H1 (cell line): ENCODE measurements at regions not wholly inside any gene's neighbourhood (a gene's known extent, or its start where the extent isn't known, plus 50 kb on each side); places are given as distances from the start of the nearest gene placed in this dataset.

Source experiments
- CREB1 ChIP-seq: IDR thresholded peaks from 2 replicates; pipeline ENCODE4 v1.6.1; 2012; ENCODE audit warnings: inconsistent platforms
- EP300 ChIP-seq, 2 experiments: IDR thresholded peaks; 1 replicate in 1 of 2; 2 replicates in 1 of 2; pipeline ENCODE4 v1.6.1; 2011 to 2012; ENCODE audit warnings: low read depth in 2 of 2, low read length in 2 of 2, mild to moderate bottlenecking in 2 of 2, borderline replicate concordance in 1 of 2, inconsistent platforms in 1 of 2, moderate library complexity in 1 of 2
- EZH2 ChIP-seq: fragments of 200-600 bp; sonication (generic); IDR thresholded peaks from 2 replicates; pipeline ENCODE4 v1.7.1; 2012; ENCODE audit warnings: low read depth, mild to moderate bottlenecking, moderate library complexity, low read length, inconsistent platforms; ENCODE audit not compliant: severe bottlenecking
- POLR2A ChIP-seq, 2 experiments: IDR thresholded peaks; 1 replicate in 1 of 2; 2 replicates in 1 of 2; pipeline ENCODE4 v1.6.1; 2011; ENCODE audit warnings: low read depth in 2 of 2, low read length in 2 of 2, mild to moderate bottlenecking in 2 of 2; ENCODE audit errors: control extremely low read depth in 1 of 2
- POLR2AphosphoS5 ChIP-seq: IDR thresholded peaks from 2 replicates; pipeline ENCODE4 v1.6.1; 2011; ENCODE audit warnings: low read depth, low read length
- RXRA ChIP-seq: IDR thresholded peaks from 2 replicates; pipeline ENCODE4 v1.6.1; 2011; ENCODE audit warnings: low read depth, mild to moderate bottlenecking, low read length, moderate library complexity; ENCODE audit not compliant: insufficient read depth
- SUZ12 ChIP-seq: fragments of 200-600 bp; sonication (generic); IDR thresholded peaks from 2 replicates; pipeline ENCODE4 v1.6.1; 2012; ENCODE audit warnings: mild to moderate bottlenecking, inconsistent platforms, low read length, moderate library complexity, mixed read lengths
- TAF1 ChIP-seq: IDR thresholded peaks from 2 replicates; pipeline ENCODE4 v1.6.1; 2011; ENCODE audit warnings: mild to moderate bottlenecking, low read depth, low read length
- TF ChIP-seq, protein P1 (sequence below): IDR thresholded peaks from 2 replicates; pipeline ENCODE4 v1.6.1; 2012; ENCODE audit warnings: inconsistent platforms
- TF ChIP-seq, protein P2 (sequence below), 3 experiments: IDR thresholded peaks; 1 replicate in 2 of 3; 2 replicates in 1 of 3; pipeline versions ENCODE4 v1.5.1 to v1.6.1; 2011; ENCODE audit warnings: low read length in 3 of 3, mild to moderate bottlenecking in 3 of 3, inconsistent platforms in 2 of 3, low read depth in 1 of 3, moderate library complexity in 1 of 3; ENCODE audit not compliant: insufficient read depth in 1 of 3; ENCODE audit errors: control extremely low read depth in 1 of 3

DNA sequence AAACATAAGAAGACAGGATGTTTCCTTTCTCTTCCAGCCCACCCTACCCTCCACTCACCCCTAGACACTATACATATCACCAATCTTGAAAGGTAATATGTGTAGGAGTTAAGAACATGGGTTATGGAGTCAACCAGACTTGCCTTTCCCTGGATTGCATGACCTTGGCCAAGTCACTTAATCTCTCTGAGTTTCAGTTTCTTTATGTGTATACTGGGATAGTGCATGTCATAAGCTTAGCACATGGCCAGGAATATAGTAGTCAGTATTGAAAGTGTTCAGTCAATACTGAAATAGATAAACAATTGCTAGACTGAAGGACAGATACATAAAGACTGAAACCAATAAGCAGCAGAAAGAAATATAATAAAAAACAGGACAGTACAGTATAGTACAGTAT, 283.2 kb upstream of the STT3B start:
- no peak for TF ChIP-seq SUZ12
- TF ChIP-seq CREB1: no peak
- no peak for TF ChIP-seq POLR2AphosphoS5
- TF ChIP-seq, protein P1, sequence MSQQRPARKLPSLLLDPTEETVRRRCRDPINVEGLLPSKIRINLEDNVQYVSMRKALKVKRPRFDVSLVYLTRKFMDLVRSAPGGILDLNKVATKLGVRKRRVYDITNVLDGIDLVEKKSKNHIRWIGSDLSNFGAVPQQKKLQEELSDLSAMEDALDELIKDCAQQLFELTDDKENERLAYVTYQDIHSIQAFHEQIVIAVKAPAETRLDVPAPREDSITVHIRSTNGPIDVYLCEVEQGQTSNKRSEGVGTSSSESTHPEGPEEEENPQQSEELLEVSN: no peak
- TF ChIP-seq, protein P2, sequence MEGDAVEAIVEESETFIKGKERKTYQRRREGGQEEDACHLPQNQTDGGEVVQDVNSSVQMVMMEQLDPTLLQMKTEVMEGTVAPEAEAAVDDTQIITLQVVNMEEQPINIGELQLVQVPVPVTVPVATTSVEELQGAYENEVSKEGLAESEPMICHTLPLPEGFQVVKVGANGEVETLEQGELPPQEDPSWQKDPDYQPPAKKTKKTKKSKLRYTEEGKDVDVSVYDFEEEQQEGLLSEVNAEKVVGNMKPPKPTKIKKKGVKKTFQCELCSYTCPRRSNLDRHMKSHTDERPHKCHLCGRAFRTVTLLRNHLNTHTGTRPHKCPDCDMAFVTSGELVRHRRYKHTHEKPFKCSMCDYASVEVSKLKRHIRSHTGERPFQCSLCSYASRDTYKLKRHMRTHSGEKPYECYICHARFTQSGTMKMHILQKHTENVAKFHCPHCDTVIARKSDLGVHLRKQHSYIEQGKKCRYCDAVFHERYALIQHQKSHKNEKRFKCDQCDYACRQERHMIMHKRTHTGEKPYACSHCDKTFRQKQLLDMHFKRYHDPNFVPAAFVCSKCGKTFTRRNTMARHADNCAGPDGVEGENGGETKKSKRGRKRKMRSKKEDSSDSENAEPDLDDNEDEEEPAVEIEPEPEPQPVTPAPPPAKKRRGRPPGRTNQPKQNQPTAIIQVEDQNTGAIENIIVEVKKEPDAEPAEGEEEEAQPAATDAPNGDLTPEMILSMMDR (IDR thresholded peaks at IDR 0.05; ENCODE audit: control extremely low read depth in 1 of 3, insufficient read depth in 1 of 3, low read depth in 1 of 3, low read length in 3 of 3): no peak
- no peak for TF ChIP-seq EZH2
- no peak for TF ChIP-seq TAF1
- TF ChIP-seq RXRA: no peak
- TF ChIP-seq EP300 (IDR thresholded peaks at IDR 0.05; ENCODE audit: borderline replicate concordance in 1 of 2, low read depth in 2 of 2, low read length in 2 of 2): no peak
- no peak for TF ChIP-seq POLR2A (IDR thresholded peaks at IDR 0.05; ENCODE audit: control extremely low read depth in 1 of 2, low read depth in 2 of 2, low read length in 2 of 2)
